ENCODE measurements at regions not wholly inside any gene's neighbourhood (a gene's known extent, or its start where the extent isn't known, plus 50 kb on each side); places are given as distances from the start of the nearest gene placed in this dataset.

GRCh38 chr4:111108153-111108552 lies 485.3 kb upstream of the PITX2 start:
- TF ChIP-seq REST (IDR thresholded peaks at IDR 0.05; ENCODE audit: insufficient read depth in 1 of 2, low read depth in 2 of 2, low read length in 1 of 2) (no peak), POLR2AphosphoS5 (IDR thresholded peaks at IDR 0.05; ENCODE audit: low read depth, low read length) (no peak), SIN3A (IDR thresholded peaks at IDR 0.05; ENCODE audit: borderline replicate concordance, insufficient read depth, low read depth, low read length) (no peak), TCF7L2 (IDR thresholded peaks at IDR 0.05; ENCODE audit: low read depth, low read length) (no peak)
- TF ChIP-seq, protein P1, sequence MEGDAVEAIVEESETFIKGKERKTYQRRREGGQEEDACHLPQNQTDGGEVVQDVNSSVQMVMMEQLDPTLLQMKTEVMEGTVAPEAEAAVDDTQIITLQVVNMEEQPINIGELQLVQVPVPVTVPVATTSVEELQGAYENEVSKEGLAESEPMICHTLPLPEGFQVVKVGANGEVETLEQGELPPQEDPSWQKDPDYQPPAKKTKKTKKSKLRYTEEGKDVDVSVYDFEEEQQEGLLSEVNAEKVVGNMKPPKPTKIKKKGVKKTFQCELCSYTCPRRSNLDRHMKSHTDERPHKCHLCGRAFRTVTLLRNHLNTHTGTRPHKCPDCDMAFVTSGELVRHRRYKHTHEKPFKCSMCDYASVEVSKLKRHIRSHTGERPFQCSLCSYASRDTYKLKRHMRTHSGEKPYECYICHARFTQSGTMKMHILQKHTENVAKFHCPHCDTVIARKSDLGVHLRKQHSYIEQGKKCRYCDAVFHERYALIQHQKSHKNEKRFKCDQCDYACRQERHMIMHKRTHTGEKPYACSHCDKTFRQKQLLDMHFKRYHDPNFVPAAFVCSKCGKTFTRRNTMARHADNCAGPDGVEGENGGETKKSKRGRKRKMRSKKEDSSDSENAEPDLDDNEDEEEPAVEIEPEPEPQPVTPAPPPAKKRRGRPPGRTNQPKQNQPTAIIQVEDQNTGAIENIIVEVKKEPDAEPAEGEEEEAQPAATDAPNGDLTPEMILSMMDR (IDR thresholded peaks at IDR 0.05), result no peak
- POLR2A ChIA-PET, result no interaction called here

DNA sequence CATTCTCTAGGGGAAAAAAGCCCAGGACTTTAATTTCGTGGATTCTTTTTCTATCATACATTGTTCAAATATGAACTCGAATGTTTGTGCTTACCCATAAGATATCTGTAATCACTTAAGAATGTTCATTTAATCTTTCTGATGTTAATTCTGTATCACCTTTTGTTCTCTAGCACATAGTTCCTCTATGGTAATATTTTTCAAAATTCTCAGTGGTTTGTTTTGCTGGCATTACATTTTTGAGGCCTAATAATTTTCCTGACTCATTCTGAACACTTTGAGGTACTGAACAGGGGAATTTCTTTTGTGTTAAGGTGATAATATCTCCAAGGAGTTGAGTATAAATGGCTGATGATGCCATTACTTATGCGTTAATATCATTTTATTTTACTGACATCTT lies 490.7 kb upstream of the PITX2 start:
- DNase-seq (ENCODE audit: low read depth, low spot score), result no peak
- ATAC-seq, result no peak
- Histone ChIP-seq H3K9me3 (ENCODE audit: control insufficient read depth, insufficient read depth, low read depth, low read length) (no peaks in the 10 kb centered on the region), H3K27ac (ENCODE audit: low read length) (no peak overlapping the region), H3K27me3 (ENCODE audit: control insufficient read depth, insufficient read depth, low read length) (no peaks in the 10 kb centered on the region), H3K4me3 (ENCODE audit: low read depth in 2 of 2, low read length in 2 of 2) (no peak overlapping the region), H3K4me1 (ENCODE audit: control insufficient read depth, insufficient read depth, low read length) (no peaks in the 10 kb centered on the region), H3K36me3 (ENCODE audit: control insufficient read depth, insufficient read depth, low read length) (no peaks in the 10 kb centered on the region)
- intact Hi-C loops (cut with micrococcal nuclease; ENCODE audit: unreplicated experiment), result no loop called here
- in situ Hi-C loops (cut with HindIII; ENCODE audit: low pct_unique_long_range_greater_than_20kb, low sequenced_read_pairs), result no loop called here
- no TSS peak for BruUV-seq (replicated peaks)
- CTCF ChIA-PET, result no interaction called here
- POLR2A ChIA-PET, result no interaction called here
- TF ChIP-seq TCF7L2 (IDR thresholded peaks at IDR 0.05; ENCODE audit: low read depth, low read length) (no peak), SIN3A (IDR thresholded peaks at IDR 0.05; ENCODE audit: borderline replicate concordance, insufficient read depth, low read depth, low read length) (no peak), REST (IDR thresholded peaks at IDR 0.05; ENCODE audit: insufficient read depth in 1 of 2, low read depth in 2 of 2, low read length in 1 of 2) (no peak), POLR2AphosphoS5 (IDR thresholded peaks at IDR 0.05; ENCODE audit: low read depth, low read length) (no peak)
- TF ChIP-seq, protein P1 (IDR thresholded peaks at IDR 0.05), result no peak

More at GRCh38 chr4:111108153-111108552, 485.3 kb upstream of the PITX2 start:
- in situ Hi-C loops (cut with HindIII; ENCODE audit: low pct_unique_long_range_greater_than_20kb, low sequenced_read_pairs), result no loop called here
- Histone ChIP-seq H3K27ac (ENCODE audit: low read length) (no peak overlapping the region), H3K27me3 (ENCODE audit: control insufficient read depth, insufficient read depth, low read length) (no peaks in the 10 kb centered on the region), H3K4me3 (ENCODE audit: low read depth in 2 of 2, low read length in 2 of 2) (no peak overlapping the region), H3K36me3 (ENCODE audit: control insufficient read depth, insufficient read depth, low read length) (no peaks in the 10 kb centered on the region), H3K9me3 (ENCODE audit: control insufficient read depth, insufficient read depth, low read depth, low read length) (no peaks in the 10 kb centered on the region), H3K4me1 (ENCODE audit: control insufficient read depth, insufficient read depth, low read length) (no peaks in the 10 kb centered on the region)
- DNase-seq (ENCODE audit: low read depth, low spot score) (no peak), ATAC-seq (no peak)
- BruUV-seq (replicated peaks), result no TSS peak
- intact Hi-C loops (cut with micrococcal nuclease; ENCODE audit: unreplicated experiment), result no loop called here
- CTCF ChIA-PET, result no interaction called here
